ENCODE measurements at regions not wholly inside any gene's neighbourhood (a gene's known extent, or its start where the extent isn't known, plus 50 kb on each side); places are given as distances from the start of the nearest gene placed in this dataset.

DNA sequence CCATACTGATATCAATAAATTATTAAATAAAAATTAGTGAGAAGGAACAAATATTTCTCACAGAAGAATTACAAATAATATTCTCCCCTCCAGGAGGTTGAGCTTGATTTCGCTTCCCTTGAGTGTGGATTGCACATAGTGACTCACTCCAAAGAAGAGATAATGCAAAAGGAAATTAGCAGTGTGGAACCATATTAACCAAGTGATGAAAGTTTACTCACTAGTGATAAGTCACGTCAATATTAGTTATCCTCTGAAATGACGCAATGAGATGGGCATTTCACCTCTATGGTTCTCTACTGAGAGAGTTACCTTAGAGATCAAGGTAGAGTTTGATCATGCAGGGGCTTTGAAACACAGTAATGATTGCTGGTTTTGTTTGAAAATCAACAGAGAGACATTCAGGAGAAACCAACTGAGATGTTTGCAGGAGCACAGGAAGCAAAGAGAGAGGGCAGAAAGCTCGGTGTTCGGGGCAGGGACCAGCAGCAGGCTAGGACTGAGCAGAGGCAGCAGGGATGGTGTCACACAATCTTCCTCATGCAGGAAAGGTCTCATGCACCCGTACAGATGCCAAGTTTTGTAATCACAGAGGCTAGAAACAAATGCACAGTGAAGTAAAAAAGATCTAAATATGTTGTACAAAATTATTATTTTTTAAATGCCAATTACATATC lies 634.5 kb downstream of the QKI start:
- DNase-seq = no peak

GRCh38 chr6:164045082-164045481 lies 630.6 kb downstream of the QKI start:
- no peak for DNase-seq

DNA sequence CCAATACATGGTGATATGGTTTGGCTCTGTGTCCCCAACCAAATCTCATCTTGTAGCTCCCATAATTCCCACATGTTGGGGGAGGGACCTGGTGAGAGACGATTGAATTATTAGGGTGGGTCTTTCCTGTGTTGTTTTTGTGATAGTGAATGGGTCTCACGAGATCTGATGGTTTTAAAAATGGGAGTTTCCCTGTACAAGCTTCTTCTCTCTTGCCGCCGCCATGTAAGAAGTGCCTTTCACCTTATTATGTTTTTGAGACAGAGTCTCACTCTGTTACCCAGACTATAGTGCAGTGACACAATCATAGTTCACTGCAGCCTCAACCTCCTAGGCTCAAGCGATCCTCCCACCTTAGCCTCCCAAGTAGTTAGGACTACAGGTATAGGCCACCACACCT lies 629.1 kb downstream of the QKI start:
- peak; percentile 32 for DNase-seq

DNA sequence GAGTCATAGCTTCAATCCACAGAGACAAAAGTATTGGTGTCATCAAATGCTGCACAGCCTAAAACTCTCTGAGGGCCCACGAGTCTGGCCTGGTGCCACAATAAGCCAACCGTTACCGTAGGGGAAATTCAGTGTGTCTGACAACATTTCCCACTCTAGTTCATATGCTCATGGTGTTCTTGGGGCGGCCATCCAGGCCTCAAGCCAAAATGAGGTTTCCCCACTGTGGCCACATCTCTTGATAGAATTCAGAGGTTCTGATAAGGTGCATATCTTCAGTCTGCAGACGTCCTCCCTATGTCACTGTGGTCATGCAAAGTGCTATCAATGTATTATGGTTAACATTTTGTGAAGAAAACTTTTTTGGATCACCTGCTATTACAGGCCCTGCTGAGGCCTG lies 627.7 kb downstream of the QKI start:
- DNase-seq = peak; percentile 98

GRCh38 chr6:164040994-164041393 lies 626.5 kb downstream of the QKI start:
- DNase-seq = no peak

GRCh38 chr6:164039954-164040375 lies 625.4 kb downstream of the QKI start:
- DNase-seq = peak; percentile 82

- peak; percentile 73 for DNase-seq
Observed at GRCh38 chr6:164037171-164037870, 622.8 kb downstream of the QKI start.

- DNase-seq = no peak
Observed at GRCh38 chr6:164035900-164036485, 621.5 kb downstream of the QKI start.

- no peak for DNase-seq
Observed at GRCh38 chr6:164034602-164035140, 620.2 kb downstream of the QKI start.

- DNase-seq = no peak
Observed at GRCh38 chr6:164025180-164025579, 610.7 kb downstream of the QKI start.

DNA sequence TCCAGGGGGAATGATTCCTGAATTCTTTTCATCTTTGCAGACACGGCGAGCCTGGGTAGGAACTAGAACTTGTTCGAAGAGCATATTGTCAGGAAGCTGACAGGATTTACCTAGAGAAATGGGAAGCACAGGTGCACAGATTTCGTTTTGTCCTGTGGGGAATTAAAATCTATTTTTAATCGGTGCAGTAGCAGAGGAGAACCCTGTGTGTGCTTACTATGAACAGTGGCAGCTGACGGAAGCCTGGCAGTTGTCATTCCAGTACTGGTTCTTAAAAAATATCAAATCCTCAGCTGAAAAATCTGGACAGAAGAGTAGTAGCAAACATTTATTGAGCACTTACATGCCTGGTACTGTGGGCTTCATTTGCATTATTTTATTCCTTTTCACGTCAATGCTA lies 609.0 kb downstream of the QKI start:
- DNase-seq = no peak

GRCh38 chr6:164022632-164023031 lies 608.1 kb downstream of the QKI start:
- DNase-seq = no peak

- peak; percentile 26 for DNase-seq
Observed at GRCh38 chr6:164021589-164022250, 607.2 kb downstream of the QKI start.

DNA sequence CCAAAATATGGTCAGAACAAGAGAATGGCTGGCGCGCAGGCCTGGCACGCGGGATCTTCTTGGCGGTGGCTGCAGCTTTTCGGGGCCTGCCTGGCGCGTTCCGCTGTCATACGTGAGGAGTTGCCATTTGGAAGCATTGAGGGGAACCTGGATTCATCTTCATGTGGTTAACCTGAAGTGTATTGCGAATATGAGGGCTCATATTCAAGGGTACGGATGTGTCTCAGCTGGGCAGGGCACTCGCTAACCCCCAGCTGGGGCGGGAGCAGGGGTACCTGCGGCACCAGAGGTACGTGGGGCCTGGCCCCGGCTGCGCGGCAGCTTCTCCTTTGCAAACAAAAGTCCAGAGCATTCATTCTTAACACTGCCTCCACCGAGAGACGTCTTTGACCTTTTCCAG lies 605.6 kb downstream of the QKI start:
- DNase-seq = no peak

GRCh38 chr6:164018133-164018532 lies 603.6 kb downstream of the QKI start:
- DNase-seq = no peak

DNA sequence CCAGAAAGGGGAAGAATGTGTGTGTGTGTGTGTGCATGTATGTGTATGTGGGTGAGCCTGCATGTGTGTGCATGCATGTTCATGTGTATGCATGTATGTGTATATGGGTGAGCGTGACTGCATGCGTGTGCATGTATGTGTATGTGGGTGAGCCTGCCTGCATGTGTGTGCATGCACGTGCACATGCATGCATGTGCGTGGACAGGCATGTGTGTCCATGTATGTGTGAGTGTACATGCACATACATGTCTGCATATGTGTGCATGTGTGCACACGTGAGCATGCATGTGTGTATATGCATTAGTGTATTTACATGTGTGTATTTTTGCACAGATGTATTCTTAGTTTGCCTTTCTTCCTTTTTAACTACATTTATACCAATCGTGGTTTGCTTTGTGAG lies 601.5 kb downstream of the QKI start:
- DNase-seq = no peak

DNA sequence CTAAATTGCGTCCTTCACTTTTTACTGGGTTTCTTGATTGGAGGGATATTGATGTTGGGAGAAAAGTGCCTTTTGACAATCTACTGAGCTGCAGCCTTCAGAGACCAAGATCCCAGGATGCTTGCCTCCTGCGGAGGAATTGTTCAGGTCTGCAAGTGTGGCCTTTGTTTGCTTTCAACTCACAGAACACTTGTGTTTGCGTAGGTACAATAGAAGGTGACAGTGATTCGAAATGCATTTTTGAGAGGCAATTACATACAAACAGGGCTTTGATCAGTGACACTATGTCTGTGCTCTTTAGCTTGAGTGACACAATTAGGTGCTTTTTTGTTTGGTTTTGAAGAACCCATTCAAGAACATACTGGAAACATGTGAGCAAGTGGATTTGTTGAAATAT lies 600.6 kb downstream of the QKI start:
- no peak for DNase-seq

DNA sequence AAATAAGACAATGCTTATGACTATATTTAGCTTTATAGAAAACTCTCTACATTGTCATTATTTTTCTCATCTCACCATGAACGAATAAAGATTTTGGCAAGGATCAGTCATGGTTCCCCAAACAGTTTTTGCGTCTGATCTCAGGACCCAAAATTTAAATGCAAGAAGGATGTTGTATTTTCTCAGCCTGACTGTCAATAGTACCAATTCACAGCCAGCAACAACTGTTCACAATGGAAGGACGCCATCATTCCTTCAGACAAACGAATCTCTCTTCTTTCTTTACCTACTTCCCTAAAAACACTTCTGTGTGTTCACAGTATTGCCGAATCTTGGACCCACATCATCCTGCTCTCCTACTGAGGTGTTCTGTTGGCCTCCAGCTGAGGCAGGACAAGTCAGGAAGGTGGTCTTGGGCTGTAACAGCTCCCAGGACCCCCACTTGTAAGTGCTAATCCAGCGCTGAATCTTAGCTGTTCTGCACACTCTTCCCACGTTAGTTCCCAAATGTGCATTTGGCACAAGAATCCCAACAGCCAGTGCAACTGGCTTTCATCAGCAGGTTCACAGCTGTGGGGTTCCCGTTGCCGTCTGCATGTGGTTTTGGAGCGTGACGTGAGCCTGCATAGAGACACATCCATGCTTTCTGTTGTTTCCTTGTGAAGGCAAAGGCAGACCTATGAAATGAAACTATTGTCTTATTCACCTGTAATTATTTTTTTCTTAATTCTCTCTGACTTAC lies 600.0 kb downstream of the QKI start:
- no peak for DNase-seq

GRCh38 chr6:164013480-164014208 lies 599.1 kb downstream of the QKI start:
- DNase-seq = peak; percentile 8

DNA sequence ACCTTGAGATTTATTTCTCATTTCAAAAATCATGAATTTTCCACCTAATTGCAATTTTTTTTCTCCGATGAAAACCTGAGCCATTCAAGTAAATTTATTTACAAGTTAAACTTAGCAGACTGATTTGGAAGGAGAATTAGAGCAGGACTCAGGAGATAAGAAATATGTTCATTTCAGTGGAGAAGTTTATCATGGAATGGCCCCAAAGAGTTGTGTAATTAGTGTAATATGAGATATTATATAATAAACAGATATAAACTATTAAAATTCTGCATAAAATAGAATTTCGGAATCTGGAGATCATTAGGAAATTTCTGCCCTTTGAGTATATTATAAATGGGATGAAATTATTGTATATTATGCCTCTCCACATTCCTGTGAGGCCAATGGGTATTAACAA lies 596.8 kb downstream of the QKI start:
- no peak for DNase-seq

DNA sequence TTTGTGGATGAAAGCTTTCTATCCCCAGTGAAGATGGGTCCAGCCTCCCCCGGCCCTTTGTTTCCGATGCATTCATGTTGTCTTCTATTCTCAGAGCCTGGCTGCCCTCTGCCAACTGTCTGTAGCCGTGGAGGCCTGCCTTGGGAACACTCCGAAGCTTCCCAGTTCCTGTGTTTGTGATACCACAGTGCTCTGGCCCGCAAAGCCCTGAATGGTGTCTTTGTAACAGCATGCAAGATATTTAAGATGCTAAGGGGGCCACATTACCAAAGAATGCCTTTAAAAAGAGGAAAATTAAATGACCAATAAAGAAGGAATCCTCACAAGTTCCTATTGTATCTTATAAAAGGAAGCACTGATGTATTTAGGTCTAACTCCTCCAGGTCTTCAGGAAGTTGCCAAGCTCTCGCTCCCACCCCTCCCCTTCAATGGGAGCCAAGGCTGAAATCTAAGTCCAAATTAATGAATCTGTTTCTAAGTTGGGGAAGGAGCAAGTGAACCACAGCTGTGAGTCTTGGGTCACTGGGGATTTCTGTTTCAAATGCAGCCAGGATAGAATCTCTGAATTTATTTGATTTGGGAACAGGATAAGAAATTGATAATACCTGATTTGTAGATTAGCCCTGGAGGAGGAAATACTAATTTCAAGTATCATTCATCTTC lies 596.1 kb downstream of the QKI start:
- DNase-seq = no peak

GRCh38 chr6:164008902-164009301 lies 594.4 kb downstream of the QKI start:
- no peak for DNase-seq
